ENCODE measurements at regions not wholly inside any gene's neighbourhood (a gene's known extent, or its start where the extent isn't known, plus 50 kb on each side); places are given as distances from the start of the nearest gene placed in this dataset.

DNA sequence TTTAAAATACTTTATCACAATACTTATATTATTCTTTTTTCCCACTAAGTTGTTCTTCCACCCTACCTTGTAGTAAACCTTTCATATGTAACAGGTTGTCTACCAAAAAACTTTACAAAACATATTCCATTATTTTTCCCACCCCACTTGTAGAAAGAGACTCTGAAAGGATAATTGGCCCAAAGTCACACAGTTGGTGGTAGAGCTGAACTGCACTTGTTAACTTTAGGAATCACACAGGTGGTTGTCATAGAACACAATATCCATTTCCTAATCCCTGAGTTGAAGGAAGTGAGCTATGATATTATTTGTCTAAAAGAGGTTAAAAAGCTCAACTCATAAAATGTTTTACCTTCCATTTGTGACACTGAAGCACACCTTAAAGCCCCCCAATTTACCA, 188.8 kb upstream of the FOXP2 start:
- intact Hi-C loops (cut with DNase I): no loop called here
- no peaks in the 10 kb centered on the region for H3K27me3 ChIP-seq (replicated peaks; ENCODE audit: insufficient read depth)
- no peaks in the 10 kb centered on the region for H3K4me1 ChIP-seq (replicated peaks)
- no peak overlapping the region for H3K4me3 ChIP-seq
- H3K27ac ChIP-seq: no peak overlapping the region
- TF ChIP-seq POLR2AphosphoS5 (IDR thresholded peaks at IDR 0.05): no peak
- TF ChIP-seq CTCF (IDR thresholded peaks at IDR 0.05): no peak
- no peak for TF ChIP-seq POLR2A (IDR thresholded peaks at IDR 0.05)
- H3K9me3 ChIP-seq: no peaks in the 10 kb centered on the region
- no peaks in the 10 kb centered on the region for H3K36me3 ChIP-seq
- no peak for DNase-seq (ENCODE audit: low spot score)

DNA sequence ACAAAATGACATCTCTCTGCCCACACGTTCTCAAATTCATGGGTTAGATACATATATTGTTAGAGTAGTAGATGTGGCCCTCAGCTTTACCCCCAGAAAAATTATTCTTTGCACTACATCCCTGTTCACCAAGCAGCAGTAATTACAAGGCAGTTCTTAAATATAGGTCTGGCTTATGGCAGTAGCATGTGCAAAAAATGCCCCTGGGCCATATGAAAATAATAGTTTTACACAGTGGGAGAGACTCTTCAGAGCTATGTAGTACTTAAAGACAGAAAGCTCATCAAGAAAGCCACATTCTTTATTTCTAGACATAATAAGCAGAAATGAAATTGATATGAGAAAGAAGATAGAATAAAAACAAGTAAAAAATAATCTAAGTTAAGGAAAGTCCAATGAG, 196.3 kb upstream of the FOXP2 start:
- no peak for DNase-seq (ENCODE audit: low spot score)
- H3K4me1 ChIP-seq (replicated peaks): no peaks in the 10 kb centered on the region
- no peak for TF ChIP-seq POLR2A (IDR thresholded peaks at IDR 0.05)
- TF ChIP-seq POLR2AphosphoS5 (IDR thresholded peaks at IDR 0.05): no peak
- TF ChIP-seq CTCF (IDR thresholded peaks at IDR 0.05): no peak
- no peak overlapping the region for H3K27ac ChIP-seq
- intact Hi-C loops (cut with DNase I): no loop called here
- no peaks in the 10 kb centered on the region for H3K27me3 ChIP-seq (replicated peaks; ENCODE audit: insufficient read depth)
- H3K4me3 ChIP-seq: no peak overlapping the region
- H3K9me3 ChIP-seq: no peaks in the 10 kb centered on the region
- H3K36me3 ChIP-seq: no peaks in the 10 kb centered on the region
- WGBS: 21% methylated on average over 1 of the region's 1 CpG

- no peaks in the 10 kb centered on the region for H3K36me3 ChIP-seq
- DNase-seq (ENCODE audit: low spot score): no peak
- 54% methylated on average over 2 of the region's 2 CpGs for WGBS
- H3K27ac ChIP-seq: no peak overlapping the region
- H3K4me3 ChIP-seq: no peak overlapping the region
- intact Hi-C loops (cut with DNase I): no loop called here
- no peaks in the 10 kb centered on the region for H3K27me3 ChIP-seq (replicated peaks; ENCODE audit: insufficient read depth)
- TF ChIP-seq POLR2A (IDR thresholded peaks at IDR 0.05) (no peak), CTCF (IDR thresholded peaks at IDR 0.05) (no peak), POLR2AphosphoS5 (IDR thresholded peaks at IDR 0.05) (no peak)
- H3K9me3 ChIP-seq: no peaks in the 10 kb centered on the region
- no peaks in the 10 kb centered on the region for H3K4me1 ChIP-seq (replicated peaks)
Observed at GRCh38 chr7:114217026-114217806, 197.4 kb upstream of the FOXP2 start.

DNA sequence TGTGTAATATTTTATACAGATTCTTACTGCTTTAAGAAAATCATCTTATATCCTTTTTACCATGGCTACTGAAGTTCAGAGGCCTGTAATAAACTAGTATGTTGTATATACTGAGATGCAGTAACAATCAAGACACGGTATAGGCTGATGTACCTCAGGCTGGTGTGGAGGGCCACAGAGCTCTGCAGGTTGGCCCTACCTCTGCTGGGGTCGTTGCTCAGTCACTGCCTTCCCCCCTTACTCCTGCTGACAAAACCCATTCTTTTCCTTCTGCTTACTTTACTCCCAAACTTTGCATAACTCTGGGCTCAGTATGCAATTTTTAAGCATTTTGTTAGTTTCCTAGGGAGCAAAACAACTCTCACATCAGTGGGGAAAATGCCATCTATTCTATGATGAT, 200.1 kb upstream of the FOXP2 start:
- 60% methylated on average over 2 of the region's 2 CpGs for WGBS
- H3K4me3 ChIP-seq: no peak overlapping the region
- no peak for TF ChIP-seq CTCF (IDR thresholded peaks at IDR 0.05)
- no peak for TF ChIP-seq POLR2A (IDR thresholded peaks at IDR 0.05)
- no peak for TF ChIP-seq POLR2AphosphoS5 (IDR thresholded peaks at IDR 0.05)
- no peaks in the 10 kb centered on the region for H3K36me3 ChIP-seq
- no peaks in the 10 kb centered on the region for H3K27me3 ChIP-seq (replicated peaks; ENCODE audit: insufficient read depth)
- intact Hi-C loops (cut with DNase I): no loop called here
- no peak overlapping the region for H3K27ac ChIP-seq
- no peak for DNase-seq (ENCODE audit: low spot score)
- no peaks in the 10 kb centered on the region for H3K9me3 ChIP-seq
- no peaks in the 10 kb centered on the region for H3K4me1 ChIP-seq (replicated peaks)

GRCh38 chr7:114212721-114213429, 201.7 kb upstream of the FOXP2 start:
- H3K27me3 ChIP-seq (replicated peaks; ENCODE audit: insufficient read depth): no peaks in the 10 kb centered on the region
- no peak for DNase-seq (ENCODE audit: low spot score)
- H3K4me3 ChIP-seq: no peak overlapping the region
- no peaks in the 10 kb centered on the region for H3K36me3 ChIP-seq
- intact Hi-C loops (cut with DNase I): no loop called here
- no peaks in the 10 kb centered on the region for H3K4me1 ChIP-seq (replicated peaks)
- no peak for TF ChIP-seq CTCF (IDR thresholded peaks at IDR 0.05)
- no peak for TF ChIP-seq POLR2AphosphoS5 (IDR thresholded peaks at IDR 0.05)
- TF ChIP-seq POLR2A (IDR thresholded peaks at IDR 0.05): no peak
- no peaks in the 10 kb centered on the region for H3K9me3 ChIP-seq
- H3K27ac ChIP-seq: no peak overlapping the region
- 55% methylated on average over 1 of the region's 1 CpG for WGBS
